Erythroblast (primary cell): ENCODE measurements at regions not wholly inside any gene's neighbourhood (a gene's known extent, or its start where the extent isn't known, plus 50 kb on each side); places are given as distances from the start of the nearest gene placed in this dataset.

Experiments used
- GATA1 ChIP-seq: IDR thresholded peaks from 2 replicates; pipeline ENCODE4 v1.6.1; 2011; ENCODE audit warnings: low read depth, mild to moderate bottlenecking, control low read depth, low read length, moderate library complexity
- POLR2A ChIP-seq: IDR thresholded peaks from 2 replicates; pipeline ENCODE4 v1.6.1; 2011; ENCODE audit warnings: mild to moderate bottlenecking, low read length

GRCh38 chr7:42580061-42580460 is 331.8 kb downstream of the C7orf25 start:
- no peak for TF ChIP-seq POLR2A
- TF ChIP-seq GATA1: no peak
